HG02884 (cell line): ENCODE measurements at regions not wholly inside any gene's neighbourhood (a gene's known extent, or its start where the extent isn't known, plus 50 kb on each side); places are given as distances from the start of the nearest gene placed in this dataset.
"Not testable (repeated sequence)": the region's sequence is repeated elsewhere in the genome, so short reads cannot be mapped to it uniquely, and the experiment has no call there.

Experiments used
- ATAC-seq: cut with Tn5 transposase; IDR thresholded peaks from one replicate; pipeline ENCODE4 v1.9.1; 2021; ENCODE audit warnings: mild to moderate bottlenecking, moderate library complexity; ENCODE audit not compliant: unreplicated experiment

DNA sequence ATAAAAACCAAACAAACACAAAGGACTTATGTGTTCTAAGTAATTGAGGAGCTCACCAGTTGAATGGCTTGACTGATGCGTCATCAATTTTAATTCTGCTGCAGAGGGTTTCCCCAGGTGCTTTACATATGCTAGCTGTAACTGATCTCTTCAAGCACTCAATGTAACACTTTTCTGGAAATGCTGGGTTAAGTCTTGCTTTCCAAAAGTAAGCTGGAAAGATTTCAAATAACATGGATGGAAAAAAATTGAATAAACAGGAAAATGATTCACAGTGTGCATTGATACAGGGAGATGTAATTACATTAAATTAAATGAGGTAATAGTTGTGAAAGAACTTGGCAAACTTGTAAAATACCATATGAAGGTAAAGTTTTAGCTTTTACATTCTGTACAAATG lies 186.7 kb upstream of the WDFY3 start:
- no peak for ATAC-seq

DNA sequence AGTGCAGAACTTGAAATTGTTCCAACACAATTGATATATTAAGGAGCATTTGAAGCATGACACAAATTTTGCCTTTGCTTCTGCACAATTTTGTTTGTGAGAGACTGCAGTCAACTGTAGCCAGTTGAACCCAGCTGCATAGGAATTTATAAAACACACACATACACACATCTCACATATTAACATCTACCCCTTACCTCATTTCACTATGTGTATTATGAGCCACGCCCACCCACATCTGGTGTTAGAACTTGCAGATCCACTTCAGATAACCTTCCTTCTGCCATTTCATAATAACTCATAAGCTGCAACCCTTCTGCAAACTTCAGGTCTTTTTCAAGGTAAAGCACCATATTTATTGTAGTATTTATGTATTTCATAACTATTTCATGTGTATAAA lies 188.1 kb upstream of the WDFY3 start:
- ATAC-seq, result no peak

DNA sequence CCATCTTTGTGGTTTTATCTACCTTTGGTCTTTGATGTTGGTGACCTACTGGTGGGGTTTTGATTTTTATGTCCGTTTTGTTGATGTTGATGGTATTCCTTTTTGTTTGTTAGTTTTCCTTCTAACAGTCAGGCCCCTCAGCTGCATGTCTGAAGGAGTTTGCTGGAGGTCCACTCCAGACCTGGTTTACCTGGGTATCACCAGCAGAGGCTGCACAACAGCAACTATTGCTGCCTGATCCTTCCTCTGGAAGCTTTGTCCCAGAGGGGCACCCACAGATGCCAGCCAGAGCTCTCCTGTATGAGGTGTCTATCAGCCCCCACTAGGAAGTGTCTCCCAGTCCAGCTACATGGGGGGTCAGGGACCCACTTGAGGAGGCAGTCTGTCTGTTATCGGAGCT lies 199.3 kb upstream of the WDFY3 start:
- no peak for ATAC-seq

DNA sequence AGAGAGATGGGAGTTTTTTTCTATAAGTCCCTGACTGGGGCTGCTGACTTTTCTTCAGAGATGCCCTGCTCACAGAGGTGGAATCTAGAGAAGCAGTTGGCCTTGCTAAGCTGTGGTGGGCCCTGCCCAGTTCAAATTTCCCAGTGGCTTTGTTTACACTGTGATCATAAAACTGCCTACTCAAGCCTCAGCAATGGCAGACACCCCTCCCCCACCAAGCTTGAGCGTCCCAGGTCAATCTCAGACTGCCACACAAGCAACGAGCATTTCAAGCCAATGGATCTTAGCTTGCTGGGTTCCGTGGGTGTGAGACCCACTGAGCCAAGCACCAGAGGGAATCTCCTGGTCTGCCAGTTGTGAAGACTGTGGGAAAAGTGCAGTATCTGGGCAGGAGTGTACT lies 199.8 kb upstream of the WDFY3 start:
- ATAC-seq, result no peak

DNA sequence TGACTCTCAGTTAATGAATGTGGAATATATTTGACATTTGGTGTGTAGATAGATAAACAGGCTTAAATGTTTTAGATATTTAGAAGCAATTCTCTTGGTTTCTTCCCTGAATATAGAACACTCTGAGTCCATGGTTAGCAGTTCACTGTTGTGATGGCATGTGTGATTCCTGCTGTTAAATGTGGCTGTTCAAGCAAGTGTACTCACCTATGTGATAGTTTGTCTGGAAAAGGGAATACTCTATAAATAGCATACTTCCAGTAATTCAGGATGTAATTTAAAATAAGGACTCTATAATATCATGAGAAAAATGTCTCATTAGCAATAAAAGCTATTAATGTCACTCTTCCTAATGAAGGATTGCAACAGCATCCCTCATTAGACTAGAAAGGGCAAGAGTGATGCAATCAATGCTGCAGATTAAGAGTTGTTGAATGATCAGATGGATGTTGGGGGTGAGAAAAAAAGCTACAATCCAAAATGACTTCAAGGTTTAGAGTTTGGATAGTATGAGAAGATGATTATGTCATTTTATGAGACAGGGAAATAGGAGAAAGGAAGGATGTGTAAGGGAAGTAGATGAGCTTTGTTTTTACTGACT lies 201.8 kb upstream of the WDFY3 start:
- ATAC-seq, result no peak

DNA sequence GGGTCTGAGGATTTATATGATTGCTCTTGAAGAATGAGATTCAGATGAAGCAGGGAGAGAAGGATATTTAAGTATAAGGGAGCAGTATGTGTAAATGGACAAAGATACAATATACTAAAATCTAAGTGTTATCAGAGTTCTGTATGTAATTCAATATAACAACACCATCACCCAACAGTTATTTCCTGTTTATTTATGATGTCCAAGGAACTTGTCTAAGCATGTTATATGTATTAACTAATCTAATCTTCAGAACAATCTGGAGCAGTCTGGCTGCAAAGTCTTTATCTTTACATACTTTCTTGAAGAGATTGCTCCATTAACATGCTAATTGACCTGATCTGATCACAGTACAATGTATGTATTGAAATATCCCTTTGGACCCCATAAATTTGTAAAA lies 203.8 kb upstream of the WDFY3 start:
- no peak for ATAC-seq

DNA sequence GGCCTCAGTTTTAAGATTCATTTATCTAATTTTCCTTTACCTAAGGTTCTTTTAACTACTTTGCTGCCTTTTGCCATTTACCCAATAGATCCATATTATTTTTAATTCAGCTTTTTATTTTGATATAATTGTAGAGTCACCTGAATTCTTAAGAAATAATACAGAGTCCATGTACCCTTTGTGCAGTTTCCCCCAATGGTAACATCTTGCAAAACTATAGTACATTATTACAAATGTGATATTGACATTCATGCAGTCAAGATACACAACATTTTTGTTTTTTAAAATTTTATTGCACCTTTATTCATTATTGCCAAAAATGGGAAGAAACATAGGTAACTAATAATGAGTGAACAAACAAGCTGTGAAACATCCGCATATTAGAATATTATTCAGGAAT lies 208.7 kb upstream of the WDFY3 start:
- ATAC-seq, result no peak

- no peak for ATAC-seq
These were observed 210.6 kb upstream of the WDFY3 start for GRCh38 chr4:85177092-85177491.

- ATAC-seq, result no peak
These were observed 211.2 kb upstream of the WDFY3 start for GRCh38 chr4:85177679-85178078.

- ATAC-seq, result no peak
These were observed 214.0 kb upstream of the WDFY3 start for GRCh38 chr4:85180533-85180932.

- no peak for ATAC-seq
These were observed 220.6 kb upstream of the WDFY3 start for GRCh38 chr4:85187106-85187505.

- not testable (repeated sequence) for ATAC-seq
These were observed 229.5 kb upstream of the WDFY3 start for GRCh38 chr4:85196015-85196414.

DNA sequence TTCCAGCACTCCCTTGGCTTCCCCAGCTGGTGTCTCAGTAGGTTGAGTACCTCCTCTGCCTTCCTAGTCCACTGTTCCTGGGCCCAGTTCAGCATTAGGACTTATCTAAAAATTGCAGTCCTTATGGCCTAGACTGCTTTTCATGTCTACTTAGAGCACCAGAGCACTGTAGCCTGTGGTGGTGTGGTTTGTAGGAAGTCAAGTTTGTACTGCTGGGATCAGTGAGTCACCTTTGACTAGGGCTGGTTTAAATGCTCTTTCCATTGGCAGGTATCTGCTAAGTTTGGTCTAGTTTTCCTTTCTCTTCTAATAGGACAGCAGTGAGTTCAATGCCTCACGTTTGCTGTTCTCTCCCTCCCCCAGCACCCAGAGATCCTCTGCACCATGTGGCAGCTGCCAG lies 233.6 kb upstream of the WDFY3 start:
- no peak for ATAC-seq

GRCh38 chr4:85209161-85209560 lies 242.7 kb upstream of the WDFY3 start:
- no peak for ATAC-seq

DNA sequence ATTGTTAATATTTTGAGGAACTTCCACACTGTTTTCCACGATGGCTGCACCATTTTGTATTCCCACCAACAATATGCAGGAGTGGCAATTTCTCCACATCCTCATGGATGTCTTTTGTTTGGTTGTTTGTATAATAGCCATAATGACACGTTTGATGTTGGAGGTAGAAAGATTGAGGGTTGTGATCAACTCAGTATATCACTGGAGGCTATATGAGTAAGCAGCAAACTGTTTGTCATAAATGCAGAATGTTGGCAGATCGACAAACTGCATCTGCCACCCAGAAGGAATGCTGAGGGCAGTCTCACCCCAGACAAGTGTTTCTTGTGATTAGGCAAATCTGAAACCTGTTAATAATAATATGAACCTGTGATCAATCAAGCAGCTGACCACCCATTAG lies 243.9 kb upstream of the WDFY3 start:
- no peak for ATAC-seq

DNA sequence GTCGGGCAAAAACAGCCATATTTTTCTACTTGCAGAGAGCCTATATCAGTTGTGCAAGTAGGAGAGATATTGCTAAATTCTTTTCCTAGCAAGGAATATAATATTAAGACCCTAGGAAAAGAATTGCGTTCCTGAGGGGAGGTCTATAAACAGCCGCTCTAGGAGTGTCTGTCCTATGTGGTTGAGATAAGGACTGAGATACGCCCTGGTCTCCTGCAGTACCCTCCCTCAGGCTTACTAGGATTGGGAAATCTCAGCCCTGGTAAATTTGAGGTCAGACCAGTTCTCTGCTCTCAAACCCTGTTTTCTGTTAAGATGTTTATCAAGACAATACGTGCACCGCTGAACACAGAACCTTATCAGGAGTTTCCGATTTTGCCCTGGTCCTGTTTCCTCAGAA lies 250.1 kb upstream of the WDFY3 start:
- ATAC-seq, result not testable (repeated sequence)

- ATAC-seq, result no peak
These were observed 252.3 kb upstream of the WDFY3 start for GRCh38 chr4:85218756-85219155.

DNA sequence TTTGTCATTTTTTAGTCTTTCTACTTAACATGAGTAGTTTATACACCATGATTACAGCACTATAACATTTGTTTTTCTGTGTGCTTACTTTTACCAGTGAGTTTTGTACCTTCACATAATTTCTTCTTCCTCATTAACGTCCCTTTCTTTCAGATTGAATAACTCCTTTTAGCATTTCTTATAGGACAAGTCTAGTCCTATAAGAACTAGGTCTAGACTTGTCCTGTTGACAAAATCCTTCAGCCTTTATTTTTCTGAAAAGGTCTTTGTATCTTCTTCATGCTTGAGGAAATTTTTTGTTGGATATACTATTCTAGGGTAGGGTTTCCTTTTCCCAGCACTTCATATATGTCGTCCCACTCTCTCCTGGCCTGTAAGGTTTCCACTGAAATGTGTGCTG lies 253.3 kb upstream of the ARHGAP24 start:
- ATAC-seq, result no peak

GRCh38 chr4:85222561-85222960 lies 252.4 kb upstream of the ARHGAP24 start:
- ATAC-seq, result no peak

DNA sequence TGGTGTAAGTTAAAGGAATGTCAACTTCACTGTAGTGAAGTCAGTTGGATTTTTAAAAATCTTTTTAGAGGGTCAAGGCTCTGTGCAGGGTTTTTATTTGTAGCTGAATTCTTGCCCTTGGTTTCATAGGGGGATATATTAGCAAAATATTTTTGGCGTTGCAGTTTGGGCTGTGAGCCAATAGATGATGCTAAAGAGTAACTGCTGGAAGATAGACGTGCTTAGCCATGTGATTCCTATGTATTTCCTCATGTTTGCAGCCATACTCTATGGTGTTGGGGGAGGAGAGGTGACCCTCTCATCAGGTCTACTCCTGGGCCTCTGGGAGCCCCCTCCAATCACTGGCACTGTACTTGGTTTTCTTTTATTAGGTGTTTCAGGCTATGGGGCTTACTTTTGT lies 246.7 kb upstream of the ARHGAP24 start:
- no peak for ATAC-seq

- no peak for ATAC-seq
These were observed 241.4 kb upstream of the ARHGAP24 start for GRCh38 chr4:85233516-85233915.

GRCh38 chr4:85243857-85244256 lies 231.1 kb upstream of the ARHGAP24 start:
- ATAC-seq, result no peak

- ATAC-seq, result no peak
These were observed 230.3 kb upstream of the ARHGAP24 start for GRCh38 chr4:85244638-85245037.

DNA sequence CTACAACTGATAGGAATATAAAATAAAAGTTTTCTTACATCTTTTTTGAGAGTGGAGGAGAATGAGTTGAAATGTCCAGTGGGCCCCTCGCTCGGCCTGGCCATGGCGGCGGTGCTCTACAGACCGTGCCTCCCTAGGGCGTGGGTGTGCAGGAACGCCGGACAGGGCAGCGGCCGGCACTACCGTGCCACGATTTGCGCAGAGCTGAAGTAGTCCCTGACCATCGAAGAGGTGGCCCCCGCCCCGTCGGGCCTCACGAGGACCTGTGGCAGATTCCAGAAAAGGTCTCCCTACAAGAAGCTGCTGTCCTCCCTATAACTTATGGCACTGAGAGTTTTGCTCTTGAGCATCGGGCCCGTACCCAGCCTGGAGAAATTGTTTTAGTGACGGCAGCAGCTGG lies 228.9 kb upstream of the ARHGAP24 start:
- ATAC-seq, result no peak
